WTC11 (cell line): ENCODE measurements at regions not wholly inside any gene's neighbourhood (a gene's known extent, or its start where the extent isn't known, plus 50 kb on each side); places are given as distances from the start of the nearest gene placed in this dataset.

Source experiments
- ATF2 ChIP-seq: sonication (generic); formaldehyde crosslinking; IDR thresholded peaks from 2 replicates; pipeline ENCODE4 v1.8.1; 2022; ENCODE audit warnings: low read depth, missing genetic modification reagents, borderline replicate concordance
- CTCF ChIP-seq: fragments of 200-600 bp; IDR thresholded peaks from 2 replicates; pipeline ENCODE4 v1.8.0; 2022; ENCODE audit warnings: antibody characterized with exemption
- ELF4 ChIP-seq: sonication (generic); formaldehyde crosslinking; IDR thresholded peaks from 2 replicates; pipeline ENCODE4 v1.8.1; 2022; ENCODE audit warnings: low read depth, mild to moderate bottlenecking, moderate library complexity, missing genetic modification reagents
- FOXP4 ChIP-seq: sonication (generic); formaldehyde crosslinking; IDR thresholded peaks from 2 replicates; pipeline ENCODE4 v1.8.0; 2022; ENCODE audit warnings: mild to moderate bottlenecking, missing genetic modification reagents
- MXD4 ChIP-seq: fragments of 250-450 bp; sonication (Bioruptor Pico); IDR thresholded peaks from 2 replicates; pipeline ENCODE4 v1.8.0; 2021; ENCODE audit warnings: mild to moderate bottlenecking, moderate library complexity, borderline replicate concordance
- NFE2L1 ChIP-seq: sonication (generic); formaldehyde crosslinking; IDR thresholded peaks from 2 replicates; pipeline ENCODE4 v1.8.1; 2023; ENCODE audit warnings: missing genetic modification reagents
- STAT6 ChIP-seq: sonication (generic); formaldehyde crosslinking; conservative IDR thresholded peaks from 2 replicates; pipeline ENCODE4 v1.8.1; 2023; ENCODE audit warnings: mild to moderate bottlenecking, low read depth, missing genetic modification reagents, moderate library complexity
- TCF7 ChIP-seq: sonication (generic); formaldehyde crosslinking; IDR thresholded peaks from 2 replicates; pipeline ENCODE4 v1.8.0; 2022; ENCODE audit warnings: mild to moderate bottlenecking, low read depth, missing genetic modification reagents, moderate library complexity
- USF2 ChIP-seq: sonication (generic); formaldehyde crosslinking; IDR thresholded peaks from 2 replicates; pipeline ENCODE4 v1.8.1; 2023; ENCODE audit warnings: mild to moderate bottlenecking, missing genetic modification reagents, moderate library complexity
- ZNF219 ChIP-seq: sonication (generic); formaldehyde crosslinking; IDR thresholded peaks from 2 replicates; pipeline ENCODE4 v1.8.0; 2023; ENCODE audit warnings: missing genetic modification reagents, mild to moderate bottlenecking, borderline replicate concordance

GRCh38 chr5:124956471-124957029, 210.1 kb upstream of the ZNF608 start:
- TF ChIP-seq CTCF (no peak), MXD4 (CRISPR knock-in tag) (no peak), ZNF219 (CRISPR knock-in tag) (no peak), NFE2L1 (CRISPR knock-in tag) (no peak), ELF4 (CRISPR knock-in tag) (no peak), FOXP4 (CRISPR knock-in tag) (no peak), ATF2 (CRISPR knock-in tag) (no peak), USF2 (CRISPR knock-in tag) (no peak), STAT6 (CRISPR knock-in tag) (no peak), TCF7 (CRISPR knock-in tag) (no peak)
